ENCODE measurements at regions not wholly inside any gene's neighbourhood (a gene's known extent, or its start where the extent isn't known, plus 50 kb on each side); places are given as distances from the start of the nearest gene placed in this dataset.

- no peak for TF ChIP-seq CTCF (IDR thresholded peaks at IDR 0.05 in 8 of 11, conservative IDR thresholded peaks at IDR 0.05 in 3 of 11)
- no peak for TF ChIP-seq POLR2AphosphoS5 (IDR thresholded peaks at IDR 0.05)
These were observed 187.4 kb upstream of the RREB1 start for GRCh38 chr6:6920114-6920986.
